HG02885 (cell line): ENCODE measurements at regions not wholly inside any gene's neighbourhood (a gene's known extent, or its start where the extent isn't known, plus 50 kb on each side); places are given as distances from the start of the nearest gene placed in this dataset.
"Not testable (repeated sequence)": the region's sequence is repeated elsewhere in the genome, so short reads cannot be mapped to it uniquely, and the experiment has no call there.

Source experiments
- ATAC-seq: cut with Tn5 transposase; IDR thresholded peaks from one replicate; pipeline ENCODE4 v1.9.1; 2021; ENCODE audit warnings: mild to moderate bottlenecking; ENCODE audit not compliant: unreplicated experiment, poor library complexity

DNA sequence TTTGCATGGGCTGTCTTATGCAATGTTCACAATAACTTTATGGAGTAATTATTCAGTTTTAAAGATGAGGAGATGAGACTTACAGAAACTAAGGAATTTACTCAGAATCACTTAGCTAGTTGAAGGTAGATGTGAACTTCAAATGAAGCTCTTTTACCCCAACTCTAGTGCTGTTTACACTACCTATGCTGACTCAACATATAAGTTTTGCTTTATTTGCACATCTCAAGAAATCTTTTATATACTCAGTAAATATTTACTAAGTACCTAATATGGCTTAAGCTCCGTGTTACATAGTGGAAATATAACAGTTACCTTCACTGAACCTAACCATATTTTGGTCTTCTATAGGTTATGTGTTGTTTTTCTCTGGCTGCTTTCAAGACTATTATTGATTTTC lies 293.2 kb downstream of the ANXA1 start:
- no peak for ATAC-seq

- not testable (repeated sequence) for ATAC-seq
These were observed 293.7 kb downstream of the ANXA1 start for GRCh38 chr9:73445384-73445783.

GRCh38 chr9:73446306-73446705 lies 294.6 kb downstream of the ANXA1 start:
- no peak for ATAC-seq

GRCh38 chr9:73451003-73451402 lies 299.3 kb downstream of the ANXA1 start:
- no peak for ATAC-seq

DNA sequence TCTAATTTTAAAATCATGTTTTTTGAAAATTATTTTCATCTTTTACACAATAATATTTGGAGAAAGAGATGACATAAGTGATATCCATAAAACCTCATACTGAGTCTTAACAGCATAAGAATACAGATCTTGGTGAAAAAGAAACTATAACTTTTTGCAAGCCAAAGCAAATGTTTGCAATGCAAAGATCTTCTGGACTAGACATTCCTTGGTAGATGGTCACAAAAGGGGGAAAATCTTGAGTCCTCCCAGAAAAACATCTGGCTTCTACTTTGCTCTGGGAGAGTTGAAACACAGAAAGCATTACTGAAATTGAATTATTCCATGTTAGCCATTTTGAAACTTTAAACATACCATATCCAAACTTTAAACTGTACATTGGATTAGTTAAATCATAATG lies 308.2 kb downstream of the ANXA1 start:
- no peak for ATAC-seq

DNA sequence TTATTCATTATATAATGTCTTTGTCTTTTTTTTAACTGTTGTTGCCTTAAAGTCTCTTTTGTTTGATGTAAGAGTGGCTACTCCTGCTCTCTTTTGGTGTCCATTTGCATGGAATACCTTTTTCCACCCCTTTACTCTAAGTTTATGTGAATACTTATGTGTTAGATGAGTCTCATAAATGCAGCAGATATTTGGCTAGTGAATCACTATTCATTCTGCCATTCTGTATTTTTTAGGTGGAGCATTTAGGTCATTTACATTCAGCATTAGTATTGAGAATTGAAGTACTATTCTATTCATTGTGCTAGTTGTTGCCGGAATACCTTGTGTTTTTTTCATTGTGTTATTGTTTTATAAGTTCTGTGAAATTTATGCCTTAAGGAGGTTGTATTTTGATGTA lies 317.1 kb downstream of the ANXA1 start:
- no peak for ATAC-seq

DNA sequence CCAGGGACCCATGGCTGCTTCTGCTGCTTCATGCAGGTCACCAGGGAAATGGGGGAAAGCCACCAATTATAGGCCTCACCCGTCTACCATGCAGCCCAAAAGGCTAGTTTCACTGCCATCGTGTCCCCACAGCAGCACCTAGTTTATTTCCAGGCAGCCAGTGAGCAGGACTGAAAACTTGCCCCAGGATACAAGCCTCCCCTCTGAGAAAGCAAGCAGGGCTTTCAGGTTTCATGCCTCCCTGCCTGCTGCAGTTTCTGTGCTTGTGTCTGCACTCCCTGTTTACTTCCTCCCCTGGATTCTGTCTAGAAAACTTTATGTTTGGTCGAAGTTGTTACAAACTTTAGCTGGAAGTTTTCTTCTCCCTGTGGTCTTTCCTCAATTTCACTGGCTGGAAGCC lies 319.1 kb downstream of the ANXA1 start:
- no peak for ATAC-seq

DNA sequence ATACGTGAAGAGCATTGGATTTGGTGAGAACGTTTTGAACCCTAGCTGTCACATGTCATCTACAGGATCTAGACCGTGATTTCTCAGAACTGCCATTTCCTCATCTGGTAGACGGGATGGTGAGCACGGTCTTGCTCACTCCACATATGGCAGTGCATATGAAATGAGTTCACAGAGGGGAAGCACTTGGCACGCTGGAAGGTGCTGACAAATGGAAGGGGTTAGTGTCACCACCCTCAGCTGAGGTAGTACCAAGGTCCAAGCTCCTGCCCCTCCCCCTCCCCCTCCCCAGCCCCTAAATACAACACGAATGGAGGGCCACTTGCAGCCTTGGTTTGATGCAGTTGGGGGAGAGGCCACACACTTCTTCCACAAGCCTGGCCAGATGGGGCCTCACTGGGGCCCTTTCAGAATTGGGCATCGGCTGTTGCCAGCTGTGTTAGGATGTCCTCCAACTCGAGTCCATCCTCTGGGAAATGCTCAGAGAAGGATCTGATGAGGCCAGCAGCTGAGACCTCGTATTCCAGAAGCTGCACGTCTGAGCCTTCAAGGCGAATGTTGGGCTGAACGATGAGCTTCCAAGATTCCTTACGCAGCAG lies 322.4 kb downstream of the ANXA1 start:
- ATAC-seq, result no peak

- no peak for ATAC-seq
These were observed 323.0 kb downstream of the ANXA1 start for GRCh38 chr9:73474625-73475024.

GRCh38 chr9:73494894-73495293 lies 343.2 kb downstream of the ANXA1 start:
- ATAC-seq, result no peak

DNA sequence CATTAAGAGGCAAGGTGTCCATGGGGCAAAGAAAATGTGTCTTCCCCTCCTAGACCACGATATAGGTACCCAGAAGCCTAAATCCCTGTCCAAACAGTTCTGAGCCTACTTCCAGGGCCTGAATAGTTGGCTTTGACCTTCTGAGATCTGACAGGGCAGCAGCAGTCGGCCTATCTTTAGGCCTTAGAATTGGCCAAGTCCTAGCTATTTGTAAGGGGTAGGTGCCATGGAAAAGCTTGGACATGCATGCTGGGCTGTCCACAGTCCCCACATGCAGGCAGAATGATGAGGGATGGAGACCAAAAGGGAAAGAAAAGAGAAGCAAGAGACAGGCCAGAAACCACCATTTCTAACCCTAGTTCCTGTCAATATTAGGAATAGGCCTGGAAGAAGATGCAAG lies 346.1 kb downstream of the ANXA1 start:
- ATAC-seq, result no peak

GRCh38 chr9:73515216-73515615 lies 363.6 kb downstream of the ANXA1 start:
- ATAC-seq, result no peak

DNA sequence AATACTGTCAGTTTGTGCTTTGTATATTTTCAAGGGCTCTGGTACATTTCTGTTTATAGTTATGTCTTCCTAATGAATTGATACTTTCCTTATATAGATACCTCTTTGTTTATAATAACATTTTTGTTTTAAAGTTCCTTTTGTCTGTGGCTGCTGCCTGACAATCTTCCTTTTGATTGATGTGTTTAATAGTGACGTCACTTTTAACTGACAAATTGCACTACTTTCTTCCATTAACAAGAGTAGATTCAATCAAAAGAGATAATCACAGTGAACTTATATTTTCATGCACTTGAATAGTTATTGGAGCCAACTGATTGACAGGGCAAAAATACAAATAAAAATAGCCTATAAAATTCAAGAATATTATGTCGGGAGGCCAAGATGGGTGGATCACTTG lies 371.7 kb downstream of the ANXA1 start:
- no peak for ATAC-seq

DNA sequence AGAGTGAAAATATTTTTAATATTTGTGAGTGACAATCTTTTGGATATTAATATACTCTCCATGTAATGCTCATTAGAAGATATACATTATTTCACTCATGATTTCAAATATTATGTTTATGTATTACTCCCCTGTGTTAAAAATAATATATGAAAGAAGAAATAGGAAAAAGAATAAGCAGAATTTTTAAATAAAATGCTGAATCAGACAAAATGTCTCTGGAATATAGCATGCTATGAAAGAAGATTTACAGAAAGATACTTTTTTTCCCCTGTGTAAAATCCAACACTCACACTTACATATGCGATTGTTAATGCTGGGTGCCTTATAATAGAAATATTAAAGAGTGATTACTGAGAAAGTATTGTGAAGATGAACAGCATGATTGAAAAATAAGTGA lies 373.7 kb downstream of the ANXA1 start:
- no peak for ATAC-seq

- ATAC-seq, result no peak
These were observed 375.9 kb downstream of the ANXA1 start for GRCh38 chr9:73527521-73527920.

GRCh38 chr9:73528926-73529325 lies 377.3 kb downstream of the ANXA1 start:
- ATAC-seq, result no peak

GRCh38 chr9:73529666-73530065 lies 378.0 kb downstream of the ANXA1 start:
- ATAC-seq, result no peak

- ATAC-seq, result no peak
These were observed 379.4 kb downstream of the ANXA1 start for GRCh38 chr9:73531051-73531532.

GRCh38 chr9:73531658-73532057 lies 380.0 kb downstream of the ANXA1 start:
- no peak for ATAC-seq

GRCh38 chr9:73532985-73533384 lies 381.3 kb downstream of the ANXA1 start:
- ATAC-seq, result no peak

DNA sequence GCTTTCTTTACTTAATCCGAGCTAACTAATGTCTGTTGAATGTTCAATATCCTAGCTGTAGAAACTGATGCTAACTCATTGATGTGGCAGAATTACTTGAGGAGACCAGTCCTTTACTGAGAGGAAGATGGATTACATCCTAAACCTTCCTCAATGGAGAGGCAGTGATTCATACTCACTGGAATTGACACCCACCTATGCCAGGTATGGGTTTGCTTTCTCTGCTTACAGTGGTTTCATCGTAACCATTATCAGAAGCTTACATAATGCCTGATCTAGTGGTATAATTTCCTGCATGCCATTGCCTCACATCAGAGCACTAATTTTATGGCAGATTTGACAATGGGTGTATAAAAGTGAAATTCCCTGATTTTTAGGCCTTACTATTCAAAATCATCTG lies 384.7 kb downstream of the ANXA1 start:
- no peak for ATAC-seq

GRCh38 chr9:73537561-73537960 lies 385.9 kb downstream of the ANXA1 start:
- ATAC-seq, result no peak

DNA sequence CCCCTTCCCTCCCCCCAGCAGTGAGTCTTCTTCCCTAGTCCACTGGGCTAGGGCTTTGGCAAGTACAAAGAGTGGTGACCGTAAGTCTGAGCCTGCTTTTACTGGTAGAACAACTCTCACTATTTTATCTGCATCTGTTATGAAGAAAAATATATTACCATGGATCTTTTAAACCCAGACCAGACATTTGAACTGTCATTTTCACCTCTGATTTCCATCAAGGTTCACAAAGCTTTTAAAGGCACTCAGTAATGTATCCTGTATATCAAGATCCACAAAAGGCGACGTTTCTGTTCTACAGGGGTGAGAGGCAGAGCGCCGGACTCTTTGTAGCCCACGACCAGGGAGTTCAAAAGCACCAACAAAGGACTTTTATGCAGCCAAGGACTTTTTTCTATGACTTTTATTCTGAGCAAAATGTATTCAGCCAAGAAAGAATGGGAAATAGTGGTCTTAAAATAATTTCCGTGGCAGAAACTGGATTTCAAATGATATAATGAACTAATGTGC lies 388.3 kb downstream of the ANXA1 start:
- ATAC-seq, result no peak
